Colonic mucosa (tissue), 4 donors: ENCODE measurements at regions not wholly inside any gene's neighbourhood (a gene's known extent, or its start where the extent isn't known, plus 50 kb on each side); places are given as distances from the start of the nearest gene placed in this dataset.

Experiments
- DNase-seq: peaks from one replicate; pipeline ENCODE4 v3.0.0-alpha.2; 2020
- H3K27ac ChIP-seq: fragments of 200-600 bp; one replicate; pipeline ENCODE4 v1.8.0; 2021
- H3K27me3 ChIP-seq: fragments of 200-600 bp; one replicate; pipeline ENCODE4 v1.8.0; 2021
- H3K36me3 ChIP-seq: fragments of 200-600 bp; one replicate; pipeline ENCODE4 v1.8.0; 2021
- H3K4me1 ChIP-seq: fragments of 200-600 bp; one replicate; pipeline ENCODE4 v1.8.0; 2021; ENCODE audit warnings: mild to moderate bottlenecking
- H3K4me3 ChIP-seq: fragments of 200-600 bp; one replicate; pipeline ENCODE4 v1.8.0; 2021
- H3K9ac ChIP-seq, 2 donors: one replicate each; pipeline ENCODE4 v1.7.0; 2013; ENCODE audit warnings: control low read depth in 2 of 2, low read depth in 2 of 2, low read length in 2 of 2
- H3K9me3 ChIP-seq: fragments of 200-600 bp; one replicate; pipeline ENCODE4 v1.8.0; 2021
- CTCF ChIP-seq: fragments of 200-600 bp; IDR thresholded peaks from one replicate; pipeline ENCODE4 v1.8.0; 2022; ENCODE audit warnings: antibody characterized with exemption, mild to moderate bottlenecking
- intact Hi-C: fragments of 100-400 bp; cut with DNase I; formaldehyde crosslinking; loops from one replicate; pipeline ENCODE4 v1.14.1; 2022
- donor health status: healthy.
- donor health status: DM: no; HTN: no; CAD: no.
- donor health status: DM: no; HTN: no; CAD: no.

- H3K36me3 ChIP-seq, result no peaks in the 10 kb centered on the region
- no peak for TF ChIP-seq CTCF
- H3K27ac ChIP-seq, result no peak overlapping the region
- no peaks in the 10 kb centered on the region for H3K27me3 ChIP-seq
- intact Hi-C loops, result no loop called here
- H3K4me1 ChIP-seq, result no peaks in the 10 kb centered on the region
- no peak overlapping the region for H3K9ac ChIP-seq
- DNase-seq, result no peak
- H3K9me3 ChIP-seq, result no peaks in the 10 kb centered on the region
- H3K4me3 ChIP-seq, result no peak overlapping the region
These were observed 114.8 kb downstream of the COPS8 start for GRCh38 chr2:237200462-237200861.

- TF ChIP-seq CTCF, result no peak
- no peak overlapping the region for H3K9ac ChIP-seq
- DNase-seq, result peak; percentile 32
- no peaks in the 10 kb centered on the region for H3K4me1 ChIP-seq
- H3K4me3 ChIP-seq, result no peak overlapping the region
- peak overlapping the region; percentile 40 for H3K27ac ChIP-seq
- no peaks in the 10 kb centered on the region for H3K27me3 ChIP-seq
- no peaks in the 10 kb centered on the region for H3K36me3 ChIP-seq
- intact Hi-C loops, result no loop called here
- H3K9me3 ChIP-seq, result no peaks in the 10 kb centered on the region
These were observed 116.0 kb downstream of the COPS8 start for GRCh38 chr2:237201461-237202287.

- no peak for DNase-seq
- no peak for TF ChIP-seq CTCF
- intact Hi-C loops, result no loop called here
These were observed 116.8 kb downstream of the COPS8 start for GRCh38 chr2:237202288-237203030.

GRCh38 chr2:237205043-237205541 is 119.4 kb downstream of the COPS8 start:
- H3K36me3 ChIP-seq, result no peaks in the 10 kb centered on the region

More at GRCh38 chr2:237202288-237203030, 116.8 kb downstream of the COPS8 start:
- H3K4me3 ChIP-seq, result no peak overlapping the region
- no peaks in the 10 kb centered on the region for H3K36me3 ChIP-seq
- H3K9ac ChIP-seq, result no peak overlapping the region
- H3K27me3 ChIP-seq, result no peaks in the 10 kb centered on the region
- no peaks in the 10 kb centered on the region for H3K9me3 ChIP-seq
- no peak overlapping the region for H3K27ac ChIP-seq
- no peaks in the 10 kb centered on the region for H3K4me1 ChIP-seq

More at GRCh38 chr2:237205043-237205541, 119.4 kb downstream of the COPS8 start:
- Histone ChIP-seq H3K4me3 (no peak overlapping the region), H3K27me3 (no peaks in the 10 kb centered on the region), H3K9ac (no peak overlapping the region), H3K4me1 (no peaks in the 10 kb centered on the region), H3K9me3 (no peaks in the 10 kb centered on the region), H3K27ac (no peak overlapping the region)
- intact Hi-C loops, result no loop called here
- DNase-seq, result no peak
- TF ChIP-seq CTCF, result no peak
